Fibroblast of pulmonary artery (primary cell): ENCODE measurements at regions not wholly inside any gene's neighbourhood (a gene's known extent, or its start where the extent isn't known, plus 50 kb on each side); places are given as distances from the start of the nearest gene placed in this dataset.
"Not testable (repeated sequence)": the region's sequence is repeated elsewhere in the genome, so short reads cannot be mapped to it uniquely, and the experiment has no call there.

ENCODE experiments used
- DNase-seq: peaks from one replicate; pipeline ENCODE4 v3.0.0-alpha.2; 2010; ENCODE audit warnings: low read depth
- H3K4me3 ChIP-seq: replicated peaks from 2 replicates; pipeline ENCODE4 v1.5.1; 2011; ENCODE audit warnings: low read depth, mild to moderate bottlenecking, control low read depth, low read length, moderate library complexity
- CTCF ChIP-seq: IDR thresholded peaks from 2 replicates; pipeline ENCODE4 v1.5.1; 2011; ENCODE audit warnings: mild to moderate bottlenecking, control low read depth, low read length, inconsistent platforms; ENCODE audit errors: missing control alignments

GRCh38 chr1:143799568-143800187 is 172.1 kb downstream of the FAM72C start:
- not testable (repeated sequence) for DNase-seq, H3K4me3 ChIP-seq

- not testable (repeated sequence) for DNase-seq, H3K4me3 ChIP-seq
Observed at GRCh38 chr1:143796369-143796768, 175.4 kb downstream of the FAM72C start.

GRCh38 chr1:143792047-143792937 is 179.5 kb downstream of the FAM72C start:
- not testable (repeated sequence) for DNase-seq, H3K4me3 ChIP-seq

GRCh38 chr1:143786381-143786780 is 185.4 kb downstream of the FAM72C start:
- not testable (repeated sequence) for DNase-seq, H3K4me3 ChIP-seq

GRCh38 chr1:143785883-143786282 is 185.9 kb downstream of the FAM72C start:
- not testable (repeated sequence) for DNase-seq, H3K4me3 ChIP-seq

GRCh38 chr1:143784239-143784882 is 187.4 kb downstream of the FAM72C start:
- DNase-seq, H3K4me3 ChIP-seq: not testable (repeated sequence)

GRCh38 chr1:143778178-143778577 is 193.6 kb downstream of the FAM72C start:
- DNase-seq, H3K4me3 ChIP-seq: not testable (repeated sequence)

GRCh38 chr1:143764831-143765230 is 207.0 kb downstream of the FAM72C start:
- not testable (repeated sequence) for H3K4me3 ChIP-seq, DNase-seq

- H3K4me3 ChIP-seq, result not testable (repeated sequence)
- peak; percentile 67 for DNase-seq
Observed at GRCh38 chr1:143760366-143760765, 211.4 kb downstream of the FAM72C start.

GRCh38 chr1:143755961-143756360 is 215.8 kb downstream of the FAM72C start:
- not testable (repeated sequence) for DNase-seq, H3K4me3 ChIP-seq

GRCh38 chr1:143748906-143749305 is 222.9 kb downstream of the FAM72C start:
- TF ChIP-seq CTCF, result no peak
- no peak for DNase-seq
- H3K4me3 ChIP-seq, result no peak overlapping the region

- peak overlapping the region; percentile 42 for H3K4me3 ChIP-seq
- TF ChIP-seq CTCF, result no peak
- DNase-seq, result no peak
Observed at GRCh38 chr1:143736562-143736961, 235.2 kb downstream of the FAM72C start.
